Activated CD4-positive, alpha-beta T cell treated with anti-CD3 and anti-CD28 coated beads, Interleukin-2, amount 50 U/mL, for 48 hours (primary cell): ENCODE measurements at regions not wholly inside any gene's neighbourhood (a gene's known extent, or its start where the extent isn't known, plus 50 kb on each side); places are given as distances from the start of the nearest gene placed in this dataset.
"Not testable (repeated sequence)": the region's sequence is repeated elsewhere in the genome, so short reads cannot be mapped to it uniquely, and the experiment has no call there.

Source experiments
- DNase-seq, 2 experiments: peaks; one replicate each; pipeline ENCODE4 v3.0.0-alpha.2; 2020

GRCh38 chrX:25503826-25504225 is 488.1 kb upstream of the ARX start:
- DNase-seq = no peak

- DNase-seq = no peak
These were observed 492.0 kb upstream of the ARX start for GRCh38 chrX:25507801-25508200.

- no peak for DNase-seq
These were observed 503.5 kb upstream of the ARX start for GRCh38 chrX:25519258-25519657.

GRCh38 chrX:25522443-25523010 is 506.8 kb upstream of the ARX start:
- DNase-seq = not testable (repeated sequence)

- DNase-seq = no peak
These were observed 508.1 kb upstream of the ARX start for GRCh38 chrX:25523574-25524540.

DNA sequence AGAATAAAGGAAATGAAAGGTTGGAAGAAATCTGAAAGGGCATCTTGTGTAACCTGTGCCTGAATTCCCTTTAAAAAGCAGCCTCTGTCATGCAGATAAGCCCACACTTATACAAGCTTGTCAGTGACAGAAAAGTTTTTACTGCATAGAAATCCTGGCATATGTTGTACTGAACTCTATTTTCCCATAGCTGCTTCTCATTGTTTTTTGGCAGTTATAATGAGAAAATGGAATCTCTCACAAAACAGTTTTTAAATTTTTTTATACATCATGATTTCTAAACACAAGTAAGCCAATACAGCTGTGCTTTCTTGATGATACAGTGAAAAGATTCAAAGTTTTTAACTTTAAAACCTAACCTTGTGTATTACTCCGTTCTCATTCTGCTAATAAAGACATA is 511.4 kb upstream of the ARX start:
- no peak for DNase-seq

DNA sequence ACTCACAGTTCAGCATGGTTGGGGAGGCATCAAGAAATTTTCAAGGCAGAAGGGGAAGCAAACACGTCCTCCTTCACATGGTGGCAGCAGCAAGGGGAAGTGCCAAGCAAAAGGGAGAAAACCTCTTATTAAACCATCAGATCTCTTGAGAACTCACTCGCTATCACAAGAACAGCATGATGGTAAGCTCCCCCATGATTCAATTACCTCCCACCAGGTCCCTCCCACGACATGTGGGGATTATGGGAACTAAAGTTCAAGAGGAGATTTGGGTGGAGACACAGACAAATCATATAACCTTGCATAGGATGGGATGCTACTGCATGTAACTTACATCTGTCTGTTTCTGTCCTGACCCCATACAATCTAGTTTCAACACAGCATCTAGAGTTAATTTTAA is 511.8 kb upstream of the ARX start:
- no peak for DNase-seq

DNA sequence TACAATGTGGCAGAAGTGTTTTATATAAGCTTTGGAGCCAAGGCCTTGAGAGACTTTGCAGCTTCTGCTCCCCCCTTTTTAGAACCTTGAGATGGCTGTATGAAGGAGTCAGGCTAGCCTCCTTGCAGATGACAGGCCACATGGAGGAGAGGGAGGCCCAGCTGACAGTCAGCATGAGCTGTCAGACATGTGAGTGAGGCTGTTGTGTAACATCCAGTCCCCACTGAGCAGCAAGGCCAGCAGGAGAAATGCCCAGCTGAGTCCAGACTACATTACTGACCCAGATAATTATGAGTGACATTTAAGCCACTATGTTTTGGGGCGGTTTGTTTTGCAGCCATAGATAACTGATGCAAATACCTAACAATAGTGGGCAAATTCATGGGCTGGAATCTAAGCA is 515.3 kb upstream of the ARX start:
- DNase-seq = no peak

DNA sequence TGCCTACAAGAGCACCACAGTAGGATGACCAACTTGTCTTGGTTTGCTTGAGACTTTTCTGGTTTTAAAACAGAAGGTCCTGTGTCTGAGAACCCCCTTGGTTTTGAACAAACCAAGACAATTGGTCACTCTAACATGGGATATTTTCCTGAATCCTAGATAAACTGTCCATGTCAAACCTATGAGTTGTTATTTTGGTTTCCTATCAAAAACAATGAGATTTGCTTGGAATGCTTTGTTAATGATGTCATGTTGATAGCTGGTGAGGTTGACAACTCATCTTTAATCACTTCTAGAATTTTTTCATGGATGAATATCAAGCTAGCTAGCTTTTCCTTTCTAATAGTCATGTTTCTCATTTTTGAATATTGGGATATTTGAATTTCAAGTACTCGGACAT is 518.3 kb upstream of the ARX start:
- DNase-seq = no peak

GRCh38 chrX:25536307-25536970 is 520.7 kb upstream of the ARX start:
- DNase-seq = no peak

- no peak for DNase-seq
These were observed 521.9 kb upstream of the ARX start for GRCh38 chrX:25537699-25538098.

DNA sequence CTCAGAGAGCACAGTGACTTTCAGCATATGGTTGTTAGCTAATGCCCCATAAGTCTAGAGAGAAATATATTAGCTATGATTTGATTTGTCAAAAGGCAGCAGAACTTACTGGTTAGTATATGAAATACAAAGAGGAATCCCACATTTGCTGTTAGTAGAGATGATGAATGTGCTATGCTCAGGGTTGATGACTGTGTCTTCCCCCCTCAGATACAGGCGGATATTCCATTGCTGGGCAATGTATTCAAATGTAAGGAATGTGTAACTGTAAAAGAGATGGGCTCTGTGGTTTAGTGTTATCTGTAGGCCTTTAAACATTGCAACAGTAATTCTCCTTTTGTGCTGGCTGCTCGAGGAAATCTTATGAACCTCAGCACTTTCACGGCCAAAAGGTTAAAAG is 528.9 kb upstream of the ARX start:
- DNase-seq = no peak

DNA sequence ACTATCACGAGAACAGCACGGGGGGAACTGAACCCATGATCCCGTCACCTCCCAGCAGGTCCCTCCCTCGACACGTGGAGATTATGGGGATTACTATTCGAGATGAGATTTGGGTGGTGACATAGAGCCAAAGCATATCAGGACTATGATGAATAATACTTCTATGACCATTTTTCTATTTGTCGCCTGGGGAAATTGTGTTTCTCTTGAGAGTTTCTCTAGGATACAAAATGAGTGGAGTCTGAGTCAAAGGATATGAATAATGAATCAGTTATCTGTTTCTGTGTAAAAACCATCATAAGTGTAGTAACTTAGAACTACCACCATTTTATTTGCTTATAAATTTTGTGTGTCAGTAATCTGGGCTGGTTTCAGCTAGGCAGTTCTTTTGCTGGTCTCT is 533.0 kb upstream of the ARX start:
- no peak for DNase-seq

GRCh38 chrX:25555521-25555920 is 539.8 kb upstream of the ARX start:
- DNase-seq = no peak

DNA sequence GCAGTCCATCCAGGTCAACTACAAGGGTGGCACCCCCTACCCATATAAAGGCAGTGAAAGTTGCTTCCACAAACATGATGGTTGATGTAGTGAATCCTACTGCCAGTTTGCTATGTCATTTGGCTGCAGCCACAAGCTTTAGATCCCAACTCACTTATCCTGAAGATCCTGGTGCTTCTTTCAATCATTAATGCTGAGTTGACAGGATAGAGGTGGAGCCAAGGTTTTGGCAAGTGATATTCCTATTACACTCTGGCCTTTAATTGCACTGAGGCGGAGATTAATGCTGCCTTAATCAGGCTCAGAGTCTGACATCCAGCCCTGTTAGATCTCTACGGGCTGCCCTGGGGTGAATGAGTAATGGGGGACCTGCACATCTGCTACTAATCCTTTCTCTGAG is 542.4 kb upstream of the ARX start:
- no peak for DNase-seq

DNA sequence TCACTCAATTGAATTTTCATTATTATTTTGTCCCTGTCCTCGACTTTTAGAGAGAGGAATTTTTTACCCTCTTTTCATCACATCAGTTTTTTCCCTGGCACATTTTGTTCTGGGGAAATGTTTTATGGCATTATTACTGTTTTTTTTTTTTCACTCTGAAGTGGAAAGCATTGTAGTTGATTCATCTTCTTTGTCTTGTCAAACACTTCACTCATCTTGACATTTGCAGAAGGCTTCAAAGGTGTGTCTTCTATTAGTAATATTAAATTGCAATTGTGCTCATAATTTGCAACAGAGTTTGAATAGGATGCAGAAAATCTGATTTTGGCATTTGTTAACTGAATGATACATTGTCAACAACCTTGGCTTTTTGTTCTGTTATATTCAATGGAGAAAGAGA is 545.4 kb upstream of the ARX start:
- DNase-seq = no peak

- DNase-seq = no peak
These were observed 557.9 kb upstream of the ARX start for GRCh38 chrX:25573631-25574030.

DNA sequence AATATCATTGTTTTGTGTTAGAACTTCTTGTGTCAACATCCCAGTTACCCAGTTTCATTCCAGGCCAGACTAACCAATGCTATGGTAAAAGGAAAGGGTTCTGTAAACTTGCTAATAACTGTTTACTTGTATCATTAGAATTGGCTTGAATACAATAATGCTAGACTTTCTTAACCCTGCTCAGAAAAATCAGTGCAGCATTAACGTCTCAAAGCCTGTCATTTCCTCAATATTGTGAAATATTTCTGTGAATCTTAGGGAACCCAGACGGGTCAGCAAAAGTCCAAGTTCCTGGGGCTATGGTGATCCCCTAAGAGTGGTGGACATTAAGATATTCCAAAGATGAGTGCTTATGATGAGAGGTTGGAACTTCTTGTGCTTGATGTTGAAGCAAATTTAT is 541.2 kb upstream of the MAGEB18 start:
- no peak for DNase-seq

DNA sequence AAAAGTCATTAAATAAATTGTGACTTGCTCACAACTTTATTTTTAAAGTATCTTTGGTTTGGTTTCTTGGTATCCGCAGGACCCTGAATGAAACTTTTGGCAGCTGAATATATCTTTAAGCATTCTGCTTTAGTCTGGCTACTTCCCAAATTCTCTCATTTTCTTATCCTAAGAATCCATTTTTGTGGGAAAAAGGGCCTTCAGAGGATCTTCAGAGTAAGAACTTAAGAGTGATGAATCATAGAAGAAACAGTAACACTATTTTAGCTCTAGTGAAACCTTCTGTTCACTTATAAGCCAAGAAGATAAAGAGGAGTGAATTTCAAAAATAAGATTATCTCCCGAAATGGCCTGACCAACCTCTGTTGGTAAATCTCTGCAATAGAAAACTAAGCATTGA is 540.6 kb upstream of the MAGEB18 start:
- no peak for DNase-seq

GRCh38 chrX:25599061-25599460 is 539.1 kb upstream of the MAGEB18 start:
- no peak for DNase-seq

DNA sequence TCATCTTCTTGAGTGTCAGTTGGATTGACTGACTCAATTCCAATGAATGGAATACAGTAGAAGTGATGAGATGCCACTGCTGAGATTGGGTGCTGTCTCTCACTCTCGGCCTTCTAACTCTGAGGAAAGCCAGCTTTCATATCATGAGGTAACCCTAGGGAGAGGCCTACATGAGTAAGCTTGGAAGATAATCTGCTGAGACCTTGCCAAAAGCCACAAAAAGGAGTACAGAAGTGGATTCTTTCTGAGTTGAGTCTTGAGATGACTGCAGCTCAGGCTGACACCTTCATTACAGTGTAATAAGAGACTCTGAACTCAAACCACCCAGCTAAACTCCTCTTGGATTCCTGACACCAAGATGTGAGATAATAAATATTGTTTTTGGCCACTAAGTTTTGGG is 537.4 kb upstream of the MAGEB18 start:
- no peak for DNase-seq

GRCh38 chrX:25601323-25601722 is 536.8 kb upstream of the MAGEB18 start:
- no peak for DNase-seq

- no peak for DNase-seq
These were observed 519.9 kb upstream of the MAGEB18 start for GRCh38 chrX:25618248-25618647.

DNA sequence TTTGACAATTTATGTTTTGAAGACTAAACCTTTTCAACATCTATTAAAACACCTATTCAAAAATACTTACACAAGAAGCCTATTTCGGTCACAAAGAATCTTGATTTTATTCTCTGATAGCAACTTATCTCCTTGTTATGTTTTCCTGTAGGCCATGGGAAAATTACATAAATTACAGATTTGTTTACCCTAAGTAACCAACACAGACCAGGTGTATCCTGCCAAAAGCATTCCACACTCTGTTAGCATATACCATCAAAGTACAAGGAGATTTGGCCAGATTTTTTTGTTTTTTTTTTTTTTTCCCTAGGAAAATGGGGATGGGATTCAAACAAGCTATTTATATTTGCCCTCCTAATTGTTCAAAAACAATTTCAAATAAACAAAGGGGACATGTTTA is 497.9 kb upstream of the MAGEB18 start:
- no peak for DNase-seq
